AG04449 (cell line): ENCODE measurements at regions not wholly inside any gene's neighbourhood (a gene's known extent, or its start where the extent isn't known, plus 50 kb on each side); places are given as distances from the start of the nearest gene placed in this dataset.

Source experiments
- CTCF ChIA-PET: fragments of 350-600 bp; formaldehyde crosslinking; extraction: SDS; loops from one replicate; lab custom pipeline; 2021; ENCODE audit warnings: antibody characterized with exemption; lab: Yijun Ruan, JAX
- POLR2A ChIA-PET: fragments of 400-600, 350-600 bp; formaldehyde crosslinking; extraction: SDS; loops from one replicate; lab custom pipeline; 2020; ENCODE audit warnings: antibody characterized with exemption, inconsistent platforms; lab: Yijun Ruan, JAX
- DNase-seq: peaks from one replicate; pipeline ENCODE4 v3.0.0-alpha.2; 2010; ENCODE audit warnings: low read depth, low spot score
- H3K4me3 ChIP-seq: 2 replicates; pipeline ENCODE4 v1.5.1; 2011; ENCODE audit warnings: low read depth, mild to moderate bottlenecking, control low read depth, low read length
- TF ChIP-seq, protein P1 (sequence below): IDR thresholded peaks from one replicate; pipeline ENCODE4 v1.5.1; 2011; ENCODE audit warnings: mild to moderate bottlenecking, moderate library complexity, low read length, control low read depth, inconsistent platforms; ENCODE audit not compliant: insufficient read depth; ENCODE audit errors: missing control alignments

- ChIA-PET POLR2A (no interaction called here), CTCF (interaction anchor here (1.9 kb wide), 2 partner anchors 10 to 184 kb away, joined by 4 read pairs; no protein-coding TSS in a partner anchor)
- TF ChIP-seq, protein P1, sequence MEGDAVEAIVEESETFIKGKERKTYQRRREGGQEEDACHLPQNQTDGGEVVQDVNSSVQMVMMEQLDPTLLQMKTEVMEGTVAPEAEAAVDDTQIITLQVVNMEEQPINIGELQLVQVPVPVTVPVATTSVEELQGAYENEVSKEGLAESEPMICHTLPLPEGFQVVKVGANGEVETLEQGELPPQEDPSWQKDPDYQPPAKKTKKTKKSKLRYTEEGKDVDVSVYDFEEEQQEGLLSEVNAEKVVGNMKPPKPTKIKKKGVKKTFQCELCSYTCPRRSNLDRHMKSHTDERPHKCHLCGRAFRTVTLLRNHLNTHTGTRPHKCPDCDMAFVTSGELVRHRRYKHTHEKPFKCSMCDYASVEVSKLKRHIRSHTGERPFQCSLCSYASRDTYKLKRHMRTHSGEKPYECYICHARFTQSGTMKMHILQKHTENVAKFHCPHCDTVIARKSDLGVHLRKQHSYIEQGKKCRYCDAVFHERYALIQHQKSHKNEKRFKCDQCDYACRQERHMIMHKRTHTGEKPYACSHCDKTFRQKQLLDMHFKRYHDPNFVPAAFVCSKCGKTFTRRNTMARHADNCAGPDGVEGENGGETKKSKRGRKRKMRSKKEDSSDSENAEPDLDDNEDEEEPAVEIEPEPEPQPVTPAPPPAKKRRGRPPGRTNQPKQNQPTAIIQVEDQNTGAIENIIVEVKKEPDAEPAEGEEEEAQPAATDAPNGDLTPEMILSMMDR, result no peak
- no peak for DNase-seq
- H3K4me3 ChIP-seq, result no peak overlapping the region
Measured at GRCh38 chr12:19002216-19002615, 127.3 kb upstream of the PLEKHA5 start.

GRCh38 chr12:19003141-19003540 is 126.4 kb upstream of the PLEKHA5 start:
- DNase-seq, result no peak
- H3K4me3 ChIP-seq, result no peak overlapping the region
- POLR2A ChIA-PET, result no interaction called here
- TF ChIP-seq, protein P1, result no peak
- CTCF ChIA-PET, result interaction anchor here (1.9 kb wide), 2 partner anchors 11 to 183 kb away, joined by 4 read pairs; no protein-coding TSS in a partner anchor

GRCh38 chr12:19003987-19004619 is 125.4 kb upstream of the PLEKHA5 start:
- DNase-seq, result no peak
- no peak overlapping the region for H3K4me3 ChIP-seq
- TF ChIP-seq, protein P1, result no peak
- POLR2A ChIA-PET, result no interaction called here
- CTCF ChIA-PET, result no interaction called here

GRCh38 chr12:19005257-19005801 is 124.2 kb upstream of the PLEKHA5 start:
- CTCF ChIA-PET, result no interaction called here

GRCh38 chr12:19006626-19007137 is 122.9 kb upstream of the PLEKHA5 start:
- no peak overlapping the region for H3K4me3 ChIP-seq
- DNase-seq, result no peak
- TF ChIP-seq, protein P1, result no peak
- CTCF ChIA-PET, result no interaction called here
- POLR2A ChIA-PET, result no interaction called here

More at GRCh38 chr12:19005257-19005801, 124.2 kb upstream of the PLEKHA5 start:
- TF ChIP-seq, protein P1, result no peak
- no peak for DNase-seq
- no peak overlapping the region for H3K4me3 ChIP-seq
- POLR2A ChIA-PET, result no interaction called here

DNA sequence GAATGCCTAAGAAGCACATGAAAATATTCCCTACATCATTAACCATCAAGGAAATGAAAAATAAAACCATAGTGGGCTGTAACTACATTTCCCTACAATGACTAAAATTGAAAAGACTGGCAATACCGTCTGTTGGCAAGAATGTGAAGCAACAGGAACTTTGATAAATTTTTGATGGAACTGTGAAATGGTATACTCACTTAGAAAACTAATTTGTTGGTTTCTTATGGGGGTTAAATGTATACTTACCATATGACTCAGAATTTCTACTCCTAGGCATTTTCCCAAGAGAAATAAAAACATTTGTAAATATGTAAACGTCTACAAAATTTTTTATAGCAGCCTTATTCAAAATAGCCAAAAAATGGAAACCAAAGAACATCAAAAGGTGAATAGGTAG is 121.4 kb upstream of the PLEKHA5 start:
- DNase-seq, result no peak
- H3K4me3 ChIP-seq, result no peak overlapping the region
- CTCF ChIA-PET, result no interaction called here
- POLR2A ChIA-PET, result no interaction called here
- TF ChIP-seq, protein P1, result no peak
